WERI-Rb-1 (cell line): ENCODE measurements at regions not wholly inside any gene's neighbourhood (a gene's known extent, or its start where the extent isn't known, plus 50 kb on each side); places are given as distances from the start of the nearest gene placed in this dataset.

ENCODE experiments used
- DNase-seq: peaks from one replicate; pipeline ENCODE4 v3.0.0-alpha.2; 2020
- H3K27ac ChIP-seq: fragments of 250-450 bp; sonication (Bioruptor Pico); 2 replicates; pipeline ENCODE4 v1.5.1; 2020; ENCODE audit warnings: mild to moderate bottlenecking, moderate library complexity
- H3K27me3 ChIP-seq: fragments of 250-450 bp; sonication (Bioruptor Pico); 2 replicates; pipeline ENCODE4 v1.5.1; 2021; ENCODE audit warnings: mild to moderate bottlenecking, low read depth, moderate library complexity; ENCODE audit not compliant: insufficient read depth, severe bottlenecking
- H3K36me3 ChIP-seq: fragments of 250-450 bp; sonication (Bioruptor Pico); 2 replicates; pipeline ENCODE4 v1.5.1; 2020; ENCODE audit warnings: mild to moderate bottlenecking, moderate library complexity
- H3K4me3 ChIP-seq: 2 replicates; pipeline ENCODE4 v1.5.1; 2011; ENCODE audit warnings: low read depth, mild to moderate bottlenecking, control low read depth, low read length
- H3K9me3 ChIP-seq: fragments of 250-450 bp; sonication (Bioruptor Pico); 2 replicates; pipeline ENCODE4 v1.5.1; 2021; ENCODE audit warnings: mild to moderate bottlenecking, moderate library complexity; ENCODE audit not compliant: severe bottlenecking
- TF ChIP-seq, protein P1 (sequence below): IDR thresholded peaks from 2 replicates; pipeline ENCODE4 v1.5.1; 2011; ENCODE audit warnings: low read depth, mild to moderate bottlenecking, control low read depth, inconsistent platforms, low read length

DNA sequence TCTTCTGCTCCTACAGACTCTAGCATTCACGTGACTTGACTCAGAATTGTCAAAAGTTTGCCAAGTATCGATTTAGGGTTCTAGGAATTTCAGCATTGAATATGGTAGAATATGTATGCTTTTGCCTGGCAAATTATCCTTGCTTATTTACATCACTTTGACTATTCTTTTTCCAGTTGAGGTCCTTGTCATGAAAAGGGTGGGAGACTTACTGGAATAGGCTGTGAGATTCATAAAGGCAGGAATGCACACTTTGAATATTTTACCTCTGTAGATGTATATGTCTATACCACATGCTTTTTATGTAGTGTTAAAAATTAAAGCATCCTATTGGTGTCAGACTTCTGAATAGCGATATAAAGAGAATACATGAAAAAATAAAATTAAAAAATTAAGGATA, 378.8 kb upstream of the RARB start:
- Histone ChIP-seq H3K36me3 (no peaks in the 10 kb centered on the region), H3K4me3 (no peak overlapping the region), H3K27me3 (no peaks in the 10 kb centered on the region), H3K27ac (no peak overlapping the region), H3K9me3 (no peaks in the 10 kb centered on the region)
- no peak for DNase-seq
- TF ChIP-seq, protein P1, sequence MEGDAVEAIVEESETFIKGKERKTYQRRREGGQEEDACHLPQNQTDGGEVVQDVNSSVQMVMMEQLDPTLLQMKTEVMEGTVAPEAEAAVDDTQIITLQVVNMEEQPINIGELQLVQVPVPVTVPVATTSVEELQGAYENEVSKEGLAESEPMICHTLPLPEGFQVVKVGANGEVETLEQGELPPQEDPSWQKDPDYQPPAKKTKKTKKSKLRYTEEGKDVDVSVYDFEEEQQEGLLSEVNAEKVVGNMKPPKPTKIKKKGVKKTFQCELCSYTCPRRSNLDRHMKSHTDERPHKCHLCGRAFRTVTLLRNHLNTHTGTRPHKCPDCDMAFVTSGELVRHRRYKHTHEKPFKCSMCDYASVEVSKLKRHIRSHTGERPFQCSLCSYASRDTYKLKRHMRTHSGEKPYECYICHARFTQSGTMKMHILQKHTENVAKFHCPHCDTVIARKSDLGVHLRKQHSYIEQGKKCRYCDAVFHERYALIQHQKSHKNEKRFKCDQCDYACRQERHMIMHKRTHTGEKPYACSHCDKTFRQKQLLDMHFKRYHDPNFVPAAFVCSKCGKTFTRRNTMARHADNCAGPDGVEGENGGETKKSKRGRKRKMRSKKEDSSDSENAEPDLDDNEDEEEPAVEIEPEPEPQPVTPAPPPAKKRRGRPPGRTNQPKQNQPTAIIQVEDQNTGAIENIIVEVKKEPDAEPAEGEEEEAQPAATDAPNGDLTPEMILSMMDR, result no peak

DNA sequence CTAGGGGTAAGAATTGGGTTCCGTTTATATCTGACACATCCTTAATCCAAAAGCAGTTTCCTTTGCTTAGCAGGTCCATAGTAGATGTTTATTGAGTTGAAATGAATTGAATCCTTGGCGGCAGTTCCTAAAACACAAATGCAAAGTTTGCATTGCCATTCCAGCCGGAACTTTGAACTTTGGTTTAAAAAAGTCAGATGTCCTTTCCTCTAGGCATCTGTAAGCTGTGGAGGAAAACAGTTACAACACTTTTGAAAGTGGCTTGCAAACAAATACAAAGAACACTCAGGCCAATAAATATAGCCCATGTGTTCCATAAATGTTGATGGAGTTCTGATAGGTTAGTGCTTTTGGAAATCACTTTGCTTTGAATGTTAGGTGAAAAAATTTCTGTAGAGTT, 374.7 kb upstream of the RARB start:
- no peak for DNase-seq
- TF ChIP-seq, protein P1, result no peak
- H3K27ac ChIP-seq, result no peak overlapping the region
- H3K9me3 ChIP-seq, result no peaks in the 10 kb centered on the region
- no peaks in the 10 kb centered on the region for H3K27me3 ChIP-seq
- H3K36me3 ChIP-seq, result no peaks in the 10 kb centered on the region
- no peak overlapping the region for H3K4me3 ChIP-seq

DNA sequence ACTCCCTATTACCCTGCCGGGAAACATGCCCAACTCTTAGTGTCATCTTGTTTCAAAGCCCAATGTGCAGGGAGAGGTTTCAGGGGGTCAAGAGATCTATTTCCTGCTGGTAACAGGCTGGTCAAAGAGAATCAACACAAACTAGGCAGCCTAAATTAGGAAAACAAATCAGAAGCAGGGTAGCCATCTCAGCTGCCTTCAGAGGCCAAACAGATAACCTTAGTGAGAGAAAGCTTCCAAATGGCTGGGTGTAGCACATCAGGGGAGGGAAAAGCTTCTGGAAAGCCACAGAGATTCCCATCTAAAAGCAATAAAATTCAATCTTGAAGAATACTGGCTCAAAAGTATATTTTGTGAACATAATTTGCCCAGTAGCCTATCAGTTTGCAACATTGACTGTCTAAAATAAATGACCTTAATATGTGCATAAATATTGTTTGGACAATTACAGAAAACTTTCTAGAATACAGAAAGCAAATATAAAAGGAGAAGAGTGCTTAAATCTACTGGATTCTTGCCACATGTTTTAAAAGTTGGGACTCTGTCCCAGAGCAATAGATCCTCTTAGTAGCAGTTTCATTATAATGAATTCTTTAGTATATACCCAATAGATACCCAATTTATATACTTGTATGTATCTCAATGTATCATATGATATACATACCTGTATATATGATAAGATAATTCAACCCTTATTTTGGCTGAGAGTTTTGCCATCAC, 371.9 kb upstream of the RARB start:
- H3K36me3 ChIP-seq, result no peaks in the 10 kb centered on the region
- no peak for DNase-seq
- H3K9me3 ChIP-seq, result no peaks in the 10 kb centered on the region
- TF ChIP-seq, protein P1, result no peak
- no peaks in the 10 kb centered on the region for H3K27me3 ChIP-seq
- H3K4me3 ChIP-seq, result no peak overlapping the region
- no peak overlapping the region for H3K27ac ChIP-seq

DNA sequence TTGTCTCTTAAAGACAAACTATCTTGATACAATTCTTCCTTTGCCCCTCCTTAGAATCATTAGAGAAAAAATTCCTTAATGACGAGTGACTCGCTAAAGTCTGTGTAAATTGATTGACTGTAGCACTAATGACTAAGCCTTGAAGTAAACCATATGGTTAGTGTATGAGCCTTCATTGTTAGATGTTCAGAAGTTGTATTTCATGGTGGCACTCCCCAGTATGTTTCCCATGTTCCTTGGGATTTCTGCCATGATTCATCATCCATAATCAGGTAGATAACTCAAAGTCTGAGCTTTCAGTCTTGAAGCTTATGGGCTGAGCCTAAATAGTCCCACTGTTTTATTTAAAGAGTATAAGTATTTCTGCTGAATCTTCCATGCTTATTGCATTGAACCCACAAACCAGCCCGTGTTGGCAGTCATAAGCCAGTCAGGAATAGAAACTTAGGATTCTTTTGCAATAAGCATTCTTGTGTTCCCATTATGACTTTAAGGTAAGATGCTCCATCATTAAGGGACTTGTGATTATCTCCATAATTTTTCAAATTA, 371.2 kb upstream of the RARB start:
- TF ChIP-seq, protein P1, result no peak
- Histone ChIP-seq H3K36me3 (no peaks in the 10 kb centered on the region), H3K27ac (no peak overlapping the region), H3K4me3 (no peak overlapping the region), H3K9me3 (no peaks in the 10 kb centered on the region), H3K27me3 (no peaks in the 10 kb centered on the region)
- no peak for DNase-seq

DNA sequence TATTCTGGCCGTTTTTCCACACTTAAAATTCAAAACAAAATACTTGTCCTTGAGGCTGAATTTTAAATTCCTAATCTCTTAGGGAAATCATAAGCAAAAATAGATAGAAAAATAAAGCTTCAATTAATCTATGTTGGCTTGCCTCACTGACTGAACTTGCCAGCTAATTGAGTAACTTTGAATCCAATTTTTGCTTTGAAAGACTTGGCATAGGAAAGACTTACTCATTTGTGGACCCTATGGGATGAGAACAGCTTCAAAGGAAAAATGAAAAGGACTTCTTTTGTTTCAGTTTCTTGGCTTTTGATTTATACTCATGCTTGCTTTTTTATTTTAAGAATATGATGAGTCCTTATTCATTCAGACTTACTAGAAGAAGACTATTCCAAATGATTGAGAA, 370.7 kb upstream of the RARB start:
- Histone ChIP-seq H3K9me3 (no peaks in the 10 kb centered on the region), H3K27me3 (no peaks in the 10 kb centered on the region), H3K36me3 (no peaks in the 10 kb centered on the region), H3K4me3 (no peak overlapping the region), H3K27ac (no peak overlapping the region)
- TF ChIP-seq, protein P1, result no peak
- DNase-seq, result no peak

DNA sequence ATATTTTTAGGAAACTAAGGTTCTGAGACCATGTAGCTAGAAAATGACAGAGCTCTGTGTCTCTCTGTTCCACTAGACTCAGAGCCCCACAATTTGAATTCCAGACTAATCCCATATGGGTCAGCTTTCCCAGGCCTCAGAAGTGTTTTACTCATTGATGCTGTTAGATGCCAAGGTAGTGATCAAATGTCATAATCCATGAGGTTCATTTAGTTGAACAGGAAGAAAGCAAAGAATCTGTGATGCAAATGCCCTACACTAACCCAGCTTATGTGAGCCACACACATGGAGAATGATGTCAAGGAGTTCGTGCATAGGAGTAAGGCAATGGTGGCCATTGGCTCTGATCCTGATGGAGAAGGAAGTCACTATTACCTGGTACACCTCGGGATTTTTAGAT, 363.4 kb upstream of the RARB start:
- H3K36me3 ChIP-seq, result no peaks in the 10 kb centered on the region
- TF ChIP-seq, protein P1, result no peak
- H3K9me3 ChIP-seq, result no peaks in the 10 kb centered on the region
- H3K4me3 ChIP-seq, result no peak overlapping the region
- DNase-seq, result no peak
- H3K27ac ChIP-seq, result no peak overlapping the region
- no peaks in the 10 kb centered on the region for H3K27me3 ChIP-seq
